ENCODE measurements at regions not wholly inside any gene's neighbourhood (a gene's known extent, or its start where the extent isn't known, plus 50 kb on each side); places are given as distances from the start of the nearest gene placed in this dataset.

GRCh38 chr20:60558486-60558885 is 600.3 kb downstream of the CDH26 start:
- TF ChIP-seq POLR2AphosphoS5 (IDR thresholded peaks at IDR 0.05; ENCODE audit: low read depth, low read length) (no peak), POLR2A (IDR thresholded peaks at IDR 0.05; ENCODE audit: low read depth, low read length) (no peak), SPI1 (IDR thresholded peaks at IDR 0.05; ENCODE audit: low read depth, low read length) (no peak), PAX5 (IDR thresholded peaks at IDR 0.05; ENCODE audit: insufficient read depth, low read length, severe bottlenecking) (no peak), POU2F2 (IDR thresholded peaks at IDR 0.05; ENCODE audit: low read depth, low read length) (no peak)

Data from GM12891 (cell line).